ENCODE measurements at regions not wholly inside any gene's neighbourhood (a gene's known extent, or its start where the extent isn't known, plus 50 kb on each side); places are given as distances from the start of the nearest gene placed in this dataset.
A peak's percentile ranks its signal among the peaks of the same experiment; 100 is the strongest.
"Not testable (repeated sequence)": the region's sequence is repeated elsewhere in the genome, so short reads cannot be mapped to it uniquely, and the experiment has no call there.

- Histone ChIP-seq H3K4me1 (ENCODE audit: insufficient read depth, insufficient read length) (no peaks in the 10 kb centered on the region), H3K9me3 (ENCODE audit: insufficient read depth, low read length) (peaks cover 11% of the 10 kb centered on the region; the same call in 1 of the 2 replicates), H3K36me3 (ENCODE audit: insufficient read depth, insufficient read length, low read length) (no peaks in the 10 kb centered on the region), H3K27me3 (ENCODE audit: insufficient read depth, insufficient read length) (no peaks in the 10 kb centered on the region), H3K4me3 (ENCODE audit: insufficient read length, low read depth) (no peak overlapping the region), H3K9ac (ENCODE audit: insufficient read length, low read depth) (no peak overlapping the region)
- DNase-seq (ENCODE audit: low read depth, low spot score), result peak; percentile 5
- no peak for TF ChIP-seq SUZ12 (IDR thresholded peaks at IDR 0.05; ENCODE audit: extremely low read depth, insufficient read depth, insufficient read length)
- no peak for TF ChIP-seq YY1 (IDR thresholded peaks at IDR 0.05; ENCODE audit: insufficient read depth, insufficient read length)
- TF ChIP-seq ZNF274 (IDR thresholded peaks at IDR 0.05; ENCODE audit: low read depth, low read length), result no peak
Measured at GRCh38 chrX:98956014-98956413, 1454.1 kb downstream of the PCDH19 start.

DNA sequence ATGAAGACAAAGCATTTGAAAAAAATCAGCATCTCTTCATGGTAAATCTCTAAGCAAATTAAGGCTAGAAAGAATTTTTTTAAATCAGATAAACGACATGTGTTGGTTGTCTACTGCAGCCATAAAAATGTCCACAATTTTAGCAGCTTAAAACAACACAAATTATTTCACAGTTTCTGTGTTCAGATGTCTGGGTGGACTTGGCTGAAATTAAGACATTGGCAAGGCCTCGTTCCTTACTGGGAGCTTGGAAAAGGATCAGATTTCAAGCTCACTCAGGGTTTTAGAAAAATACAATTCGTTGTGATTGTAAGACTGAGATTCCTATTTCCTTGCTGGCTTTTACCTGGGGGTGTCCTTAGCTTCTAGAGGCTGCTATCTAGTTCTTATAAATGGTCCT, 1470.6 kb downstream of the PCDH19 start:
- no peak for TF ChIP-seq YY1 (IDR thresholded peaks at IDR 0.05; ENCODE audit: insufficient read depth, insufficient read length)
- TF ChIP-seq SUZ12 (IDR thresholded peaks at IDR 0.05; ENCODE audit: extremely low read depth, insufficient read depth, insufficient read length), result no peak
- no peak for TF ChIP-seq ZNF274 (IDR thresholded peaks at IDR 0.05; ENCODE audit: low read depth, low read length)
- Histone ChIP-seq H3K36me3 (ENCODE audit: insufficient read depth, insufficient read length, low read length) (no peaks in the 10 kb centered on the region), H3K4me3 (ENCODE audit: insufficient read length, low read depth) (no peak overlapping the region)

DNA sequence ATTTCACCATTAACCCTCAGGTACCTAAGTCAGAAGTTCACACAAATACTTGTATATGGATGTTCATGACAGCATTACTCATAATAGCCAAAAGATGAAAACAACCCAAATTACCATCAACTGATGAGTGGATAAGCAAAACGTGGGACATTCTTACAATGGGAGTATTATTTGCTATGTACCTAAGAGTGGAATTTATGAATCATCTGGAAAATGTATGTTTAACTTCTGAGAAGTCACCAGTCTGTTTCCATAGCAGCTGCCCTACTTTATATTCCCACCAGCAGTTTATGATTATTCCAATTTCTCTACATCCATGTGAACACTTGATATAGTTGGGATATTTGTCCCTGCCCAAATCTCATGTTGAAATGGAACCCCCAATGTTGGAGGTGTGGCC, 1478.9 kb downstream of the PCDH19 start:
- Histone ChIP-seq H3K36me3 (ENCODE audit: insufficient read depth, insufficient read length, low read length) (no peaks in the 10 kb centered on the region), H3K9me3 (ENCODE audit: insufficient read depth, low read length) (no peaks in the 10 kb centered on the region), H3K9ac (ENCODE audit: insufficient read length, low read depth) (no peak overlapping the region), H3K4me1 (ENCODE audit: insufficient read depth, insufficient read length) (no peaks in the 10 kb centered on the region), H3K4me3 (ENCODE audit: insufficient read length, low read depth) (no peak overlapping the region), H3K27me3 (ENCODE audit: insufficient read depth, insufficient read length) (no peaks in the 10 kb centered on the region)
- TF ChIP-seq ZNF274 (IDR thresholded peaks at IDR 0.05; ENCODE audit: low read depth, low read length) (no peak), SUZ12 (IDR thresholded peaks at IDR 0.05; ENCODE audit: extremely low read depth, insufficient read depth, insufficient read length) (no peak), YY1 (IDR thresholded peaks at IDR 0.05; ENCODE audit: insufficient read depth, insufficient read length) (no peak)
- DNase-seq (ENCODE audit: low read depth, low spot score), result no peak

More for the DNA sequence above, 1470.6 kb downstream of the PCDH19 start:
- Histone ChIP-seq H3K9ac (ENCODE audit: insufficient read length, low read depth) (no peak overlapping the region), H3K4me1 (ENCODE audit: insufficient read depth, insufficient read length) (no peaks in the 10 kb centered on the region), H3K27me3 (ENCODE audit: insufficient read depth, insufficient read length) (no peaks in the 10 kb centered on the region), H3K9me3 (ENCODE audit: insufficient read depth, low read length) (no peaks in the 10 kb centered on the region)
- DNase-seq (ENCODE audit: low read depth, low spot score), result no peak

DNA sequence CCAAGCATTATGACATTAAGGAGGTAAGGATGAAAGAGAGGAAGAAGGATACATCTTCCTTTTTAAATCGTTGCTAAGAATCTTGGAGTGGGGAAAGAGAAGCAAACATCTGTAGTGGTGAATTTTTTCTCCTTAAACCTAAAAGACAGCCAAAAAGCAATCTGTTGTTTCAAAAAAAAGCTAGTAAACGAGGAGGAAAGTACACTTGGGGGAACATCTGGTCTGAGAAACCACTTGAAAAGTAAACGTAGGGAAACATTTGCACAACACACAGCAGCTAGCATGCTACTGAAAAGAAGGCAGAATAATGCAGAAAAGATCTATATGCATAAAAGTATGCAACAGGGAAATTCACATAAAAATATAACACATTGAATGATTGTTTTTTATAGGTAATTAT, 1485.6 kb downstream of the PCDH19 start:
- no peaks in the 10 kb centered on the region for H3K36me3 ChIP-seq (ENCODE audit: insufficient read depth, insufficient read length, low read length)
- DNase-seq (ENCODE audit: low read depth, low spot score), result no peak
- no peak overlapping the region for H3K4me3 ChIP-seq (ENCODE audit: insufficient read length, low read depth)
- no peaks in the 10 kb centered on the region for H3K9me3 ChIP-seq (ENCODE audit: insufficient read depth, low read length)
- TF ChIP-seq YY1 (IDR thresholded peaks at IDR 0.05; ENCODE audit: insufficient read depth, insufficient read length) (no peak), SUZ12 (IDR thresholded peaks at IDR 0.05; ENCODE audit: extremely low read depth, insufficient read depth, insufficient read length) (no peak), ZNF274 (IDR thresholded peaks at IDR 0.05; ENCODE audit: low read depth, low read length) (no peak)
- H3K9ac ChIP-seq (ENCODE audit: insufficient read length, low read depth), result no peak overlapping the region
- H3K4me1 ChIP-seq (ENCODE audit: insufficient read depth, insufficient read length), result no peaks in the 10 kb centered on the region
- no peaks in the 10 kb centered on the region for H3K27me3 ChIP-seq (ENCODE audit: insufficient read depth, insufficient read length)

GRCh38 chrX:98897191-98897590, 1512.9 kb downstream of the PCDH19 start:
- Histone ChIP-seq H3K4me3 (ENCODE audit: insufficient read length, low read depth) (no peak overlapping the region), H3K4me1 (ENCODE audit: insufficient read depth, insufficient read length) (no peaks in the 10 kb centered on the region), H3K9ac (ENCODE audit: insufficient read length, low read depth) (no peak overlapping the region), H3K36me3 (ENCODE audit: insufficient read depth, insufficient read length, low read length) (no peaks in the 10 kb centered on the region), H3K9me3 (ENCODE audit: insufficient read depth, low read length) (no peaks in the 10 kb centered on the region), H3K27me3 (ENCODE audit: insufficient read depth, insufficient read length) (no peaks in the 10 kb centered on the region)
- DNase-seq (ENCODE audit: low read depth, low spot score), result no peak
- TF ChIP-seq SUZ12 (IDR thresholded peaks at IDR 0.05; ENCODE audit: extremely low read depth, insufficient read depth, insufficient read length) (no peak), ZNF274 (IDR thresholded peaks at IDR 0.05; ENCODE audit: low read depth, low read length) (no peak)

DNA sequence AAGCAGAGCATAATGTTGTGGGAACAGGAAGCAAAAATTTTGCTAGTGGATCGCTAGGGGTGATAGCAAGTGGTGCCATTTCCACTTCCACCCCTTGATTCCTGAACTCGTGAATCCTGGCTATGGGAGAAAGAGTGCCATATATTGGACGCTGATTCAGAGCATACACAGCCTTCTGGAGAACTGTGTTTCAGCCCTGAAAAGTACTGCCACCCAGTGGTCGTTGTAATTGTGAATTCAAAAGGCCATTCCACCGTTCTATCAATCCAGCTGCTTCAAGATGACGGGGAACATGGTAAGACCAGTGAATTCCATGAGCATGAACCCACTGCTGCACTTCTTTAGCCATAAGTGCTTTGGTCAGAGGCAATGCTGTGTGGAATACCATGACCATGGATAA, 1559.4 kb downstream of the PCDH19 start:
- not testable (repeated sequence) for H3K9ac ChIP-seq (ENCODE audit: insufficient read length, low read depth); H3K9me3 ChIP-seq (ENCODE audit: insufficient read depth, low read length); H3K36me3 ChIP-seq (ENCODE audit: insufficient read depth, insufficient read length, low read length); DNase-seq (ENCODE audit: low read depth, low spot score); H3K27me3 ChIP-seq (ENCODE audit: insufficient read depth, insufficient read length); H3K4me1 ChIP-seq (ENCODE audit: insufficient read depth, insufficient read length); H3K4me3 ChIP-seq (ENCODE audit: insufficient read length, low read depth)
